ENCODE measurements at regions not wholly inside any gene's neighbourhood (a gene's known extent, or its start where the extent isn't known, plus 50 kb on each side); places are given as distances from the start of the nearest gene placed in this dataset.

- no peak for DNase-seq (ENCODE audit: extremely low read depth in 1 of 11, low read depth in 9 of 11, low spot score in 4 of 11)
These were observed 215.3 kb upstream of the GULP1 start for GRCh38 chr2:188076149-188077056.

- no peak for DNase-seq (ENCODE audit: extremely low read depth in 1 of 11, low read depth in 9 of 11, low spot score in 4 of 11)
These were observed 213.9 kb upstream of the GULP1 start for GRCh38 chr2:188077757-188078156.

GRCh38 chr2:188078534-188078933 is 213.1 kb upstream of the GULP1 start:
- DNase-seq (ENCODE audit: extremely low read depth in 1 of 11, low read depth in 9 of 11, low spot score in 4 of 11): no peak

GRCh38 chr2:188079196-188079595 is 212.5 kb upstream of the GULP1 start:
- no peak for DNase-seq (ENCODE audit: extremely low read depth in 1 of 11, low read depth in 9 of 11, low spot score in 4 of 11)

GRCh38 chr2:188085421-188085820 is 206.3 kb upstream of the GULP1 start:
- no peak for DNase-seq (ENCODE audit: extremely low read depth in 1 of 11, low read depth in 9 of 11, low spot score in 4 of 11)

- DNase-seq (ENCODE audit: extremely low read depth in 1 of 11, low read depth in 9 of 11, low spot score in 4 of 11): no peak
These were observed 201.8 kb upstream of the GULP1 start for GRCh38 chr2:188089901-188090300.

- no peak for DNase-seq (ENCODE audit: extremely low read depth in 1 of 11, low read depth in 9 of 11, low spot score in 4 of 11)
These were observed 200.5 kb upstream of the GULP1 start for GRCh38 chr2:188091220-188091619.

- DNase-seq (ENCODE audit: extremely low read depth in 1 of 11, low read depth in 9 of 11, low spot score in 4 of 11): no peak
These were observed 198.9 kb upstream of the GULP1 start for GRCh38 chr2:188092734-188093133.

GRCh38 chr2:188096910-188097309 is 194.8 kb upstream of the GULP1 start:
- DNase-seq (ENCODE audit: extremely low read depth in 1 of 11, low read depth in 9 of 11, low spot score in 4 of 11): no peak

GRCh38 chr2:188102881-188103280 is 188.8 kb upstream of the GULP1 start:
- DNase-seq (ENCODE audit: extremely low read depth in 1 of 11, low read depth in 9 of 11, low spot score in 4 of 11): no peak

- no peak for DNase-seq (ENCODE audit: extremely low read depth in 1 of 11, low read depth in 9 of 11, low spot score in 4 of 11)
These were observed 177.7 kb upstream of the GULP1 start for GRCh38 chr2:188114014-188114413.

- DNase-seq (ENCODE audit: extremely low read depth in 1 of 11, low read depth in 9 of 11, low spot score in 4 of 11): no peak
These were observed 174.0 kb upstream of the GULP1 start for GRCh38 chr2:188117706-188118105.

- DNase-seq (ENCODE audit: extremely low read depth in 1 of 11, low read depth in 9 of 11, low spot score in 4 of 11): no peak
These were observed 173.2 kb upstream of the GULP1 start for GRCh38 chr2:188118431-188118830.

- DNase-seq (ENCODE audit: extremely low read depth in 1 of 11, low read depth in 9 of 11, low spot score in 4 of 11): no peak
These were observed 172.4 kb upstream of the GULP1 start for GRCh38 chr2:188119112-188119838.

- no peak for DNase-seq (ENCODE audit: extremely low read depth in 1 of 11, low read depth in 9 of 11, low spot score in 4 of 11)
These were observed 168.7 kb upstream of the GULP1 start for GRCh38 chr2:188122985-188123384.

GRCh38 chr2:188129677-188130076 is 162.0 kb upstream of the GULP1 start:
- DNase-seq (ENCODE audit: extremely low read depth in 1 of 11, low read depth in 9 of 11, low spot score in 4 of 11): no peak

- DNase-seq (ENCODE audit: extremely low read depth in 1 of 11, low read depth in 9 of 11, low spot score in 4 of 11): no peak
These were observed 161.4 kb upstream of the GULP1 start for GRCh38 chr2:188130317-188130716.

GRCh38 chr2:188131281-188131680 is 160.4 kb upstream of the GULP1 start:
- DNase-seq (ENCODE audit: extremely low read depth in 1 of 11, low read depth in 9 of 11, low spot score in 4 of 11): no peak

- no peak for DNase-seq (ENCODE audit: extremely low read depth in 1 of 11, low read depth in 9 of 11, low spot score in 4 of 11)
These were observed 159.3 kb upstream of the GULP1 start for GRCh38 chr2:188132385-188132784.

GRCh38 chr2:188134241-188134640 is 157.4 kb upstream of the GULP1 start:
- no peak for DNase-seq (ENCODE audit: extremely low read depth in 1 of 11, low read depth in 9 of 11, low spot score in 4 of 11)
